ENCODE measurements at regions not wholly inside any gene's neighbourhood (a gene's known extent, or its start where the extent isn't known, plus 50 kb on each side); places are given as distances from the start of the nearest gene placed in this dataset.

DNA sequence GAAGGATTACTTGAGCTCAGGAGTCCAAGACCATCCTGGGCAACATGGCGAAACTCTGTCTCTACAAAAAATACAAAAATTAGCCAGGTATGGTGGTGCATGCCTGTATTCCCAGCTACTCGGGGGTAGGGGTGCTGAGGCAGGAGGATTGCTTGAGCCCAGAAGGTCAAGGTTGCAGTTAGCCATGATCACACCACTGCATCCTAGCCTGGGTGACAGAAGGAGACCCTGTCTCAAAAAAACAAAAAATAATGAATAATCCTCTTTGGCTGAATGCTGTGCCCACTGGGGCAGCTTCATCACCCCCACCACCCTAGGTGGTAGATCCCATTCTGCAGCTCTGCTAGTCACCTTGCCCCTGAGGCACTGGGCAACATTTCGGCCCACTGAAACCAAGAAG lies 109.4 kb downstream of the ZFP36L2 start:
- Histone ChIP-seq H3K4me3 (no peak overlapping the region), H3K27ac (no peak overlapping the region), H3K9me3 (ENCODE audit: low read depth) (no peaks in the 10 kb centered on the region), H4K20me1 (ENCODE audit: insufficient read depth, poor library complexity, severe bottlenecking) (no peaks in the 10 kb centered on the region), H3K27me3 (no peaks in the 10 kb centered on the region), H3K79me2 (no peaks in the 10 kb centered on the region), H3K4me2 (no peak overlapping the region), H3K36me3 (replicated peaks; ENCODE audit: insufficient read depth, low read depth) (no peaks in the 10 kb centered on the region), H3K9me2 (replicated peaks; ENCODE audit: insufficient read depth) (no peaks in the 10 kb centered on the region), H3K4me1 (ENCODE audit: insufficient read depth) (no peaks in the 10 kb centered on the region), H2AFZ (no peak overlapping the region)
- TF ChIP-seq EZH2 (IDR thresholded peaks at IDR 0.05; ENCODE audit: borderline replicate concordance) = no peak
- TF ChIP-seq, protein P1, sequence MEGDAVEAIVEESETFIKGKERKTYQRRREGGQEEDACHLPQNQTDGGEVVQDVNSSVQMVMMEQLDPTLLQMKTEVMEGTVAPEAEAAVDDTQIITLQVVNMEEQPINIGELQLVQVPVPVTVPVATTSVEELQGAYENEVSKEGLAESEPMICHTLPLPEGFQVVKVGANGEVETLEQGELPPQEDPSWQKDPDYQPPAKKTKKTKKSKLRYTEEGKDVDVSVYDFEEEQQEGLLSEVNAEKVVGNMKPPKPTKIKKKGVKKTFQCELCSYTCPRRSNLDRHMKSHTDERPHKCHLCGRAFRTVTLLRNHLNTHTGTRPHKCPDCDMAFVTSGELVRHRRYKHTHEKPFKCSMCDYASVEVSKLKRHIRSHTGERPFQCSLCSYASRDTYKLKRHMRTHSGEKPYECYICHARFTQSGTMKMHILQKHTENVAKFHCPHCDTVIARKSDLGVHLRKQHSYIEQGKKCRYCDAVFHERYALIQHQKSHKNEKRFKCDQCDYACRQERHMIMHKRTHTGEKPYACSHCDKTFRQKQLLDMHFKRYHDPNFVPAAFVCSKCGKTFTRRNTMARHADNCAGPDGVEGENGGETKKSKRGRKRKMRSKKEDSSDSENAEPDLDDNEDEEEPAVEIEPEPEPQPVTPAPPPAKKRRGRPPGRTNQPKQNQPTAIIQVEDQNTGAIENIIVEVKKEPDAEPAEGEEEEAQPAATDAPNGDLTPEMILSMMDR (IDR thresholded peaks at IDR 0.05; ENCODE audit: poor library complexity) = no peak
- TF ChIP-seq EZH2phosphoT487 (IDR thresholded peaks at IDR 0.05; ENCODE audit: low read depth, severe bottlenecking, unreplicated experiment) = no peak
- WGBS (ENCODE audit: low lambda C conversion rate, missing lambda C conversion rate) = 80% methylated on average over 3 of the region's 3 CpGs
- DNase-seq (ENCODE audit: low spot score) = no peak

GRCh38 chr2:43115881-43116280 lies 110.5 kb downstream of the ZFP36L2 start:
- Histone ChIP-seq H3K27ac (peak overlapping the region; percentile 46), H4K20me1 (ENCODE audit: insufficient read depth, poor library complexity, severe bottlenecking) (no peaks in the 10 kb centered on the region), H3K27me3 (no peaks in the 10 kb centered on the region), H3K4me2 (no peak overlapping the region), H3K9me3 (ENCODE audit: low read depth) (no peaks in the 10 kb centered on the region), H3K4me1 (ENCODE audit: insufficient read depth) (peaks cover 3% of the 10 kb centered on the region), H2AFZ (no peak overlapping the region), H3K36me3 (replicated peaks; ENCODE audit: insufficient read depth, low read depth) (no peaks in the 10 kb centered on the region), H3K4me3 (no peak overlapping the region), H3K79me2 (no peaks in the 10 kb centered on the region), H3K9me2 (replicated peaks; ENCODE audit: insufficient read depth) (no peaks in the 10 kb centered on the region)
- 68% methylated on average over 5 of the region's 5 CpGs for WGBS (ENCODE audit: low lambda C conversion rate, missing lambda C conversion rate)
- no peak for DNase-seq (ENCODE audit: low spot score)
- no peak for TF ChIP-seq EZH2 (IDR thresholded peaks at IDR 0.05; ENCODE audit: borderline replicate concordance)
- no peak for TF ChIP-seq EZH2phosphoT487 (IDR thresholded peaks at IDR 0.05; ENCODE audit: low read depth, severe bottlenecking, unreplicated experiment)
- TF ChIP-seq, protein P1 (IDR thresholded peaks at IDR 0.05; ENCODE audit: poor library complexity) = no peak

GRCh38 chr2:43114210-43114609 lies 112.2 kb downstream of the ZFP36L2 start:
- Histone ChIP-seq H4K20me1 (ENCODE audit: insufficient read depth, poor library complexity, severe bottlenecking) (no peaks in the 10 kb centered on the region), H3K4me1 (ENCODE audit: insufficient read depth) (peaks cover 11% of the 10 kb centered on the region), H3K36me3 (replicated peaks; ENCODE audit: insufficient read depth, low read depth) (no peaks in the 10 kb centered on the region), H3K27me3 (no peaks in the 10 kb centered on the region), H3K9me2 (replicated peaks; ENCODE audit: insufficient read depth) (no peaks in the 10 kb centered on the region), H3K9me3 (ENCODE audit: low read depth) (no peaks in the 10 kb centered on the region), H2AFZ (no peak overlapping the region), H3K4me3 (no peak overlapping the region), H3K27ac (no peak overlapping the region), H3K79me2 (no peaks in the 10 kb centered on the region), H3K4me2 (no peak overlapping the region)
- no peak for DNase-seq (ENCODE audit: low spot score)
- TF ChIP-seq, protein P1 (IDR thresholded peaks at IDR 0.05; ENCODE audit: poor library complexity) = no peak
- TF ChIP-seq EZH2phosphoT487 (IDR thresholded peaks at IDR 0.05; ENCODE audit: low read depth, severe bottlenecking, unreplicated experiment) (no peak), EZH2 (IDR thresholded peaks at IDR 0.05; ENCODE audit: borderline replicate concordance) (no peak)
